Skeletal muscle tissue (tissue), 3 donors: ENCODE measurements at regions not wholly inside any gene's neighbourhood (a gene's known extent, or its start where the extent isn't known, plus 50 kb on each side); places are given as distances from the start of the nearest gene placed in this dataset.

ENCODE experiments used
- H3K27ac ChIP-seq: one replicate; pipeline ENCODE4 v1.7.0; 2013; ENCODE audit warnings: mild to moderate bottlenecking, low read depth, low read length, inconsistent platforms
- H3K27me3 ChIP-seq, 3 donors: one replicate each; pipeline ENCODE4 v1.7.0; 2013; ENCODE audit warnings: low read length in 3 of 3; ENCODE audit not compliant: control insufficient read depth in 3 of 3, insufficient read depth in 3 of 3
- H3K36me3 ChIP-seq, 3 donors: one replicate each; pipeline ENCODE4 v1.7.0; 2013; ENCODE audit warnings: low read length in 3 of 3; ENCODE audit not compliant: control insufficient read depth in 3 of 3, insufficient read depth in 3 of 3
- H3K4me1 ChIP-seq, 3 donors: one replicate each; pipeline ENCODE4 v1.7.0; 2013; ENCODE audit warnings: low read length in 3 of 3, mild to moderate bottlenecking in 3 of 3; ENCODE audit not compliant: control insufficient read depth in 3 of 3, insufficient read depth in 3 of 3
- H3K4me3 ChIP-seq, 3 donors: one replicate each; pipeline ENCODE4 v1.7.0; 2013; ENCODE audit warnings: low read length in 3 of 3
- H3K9ac ChIP-seq, 3 donors: one replicate each; pipeline ENCODE4 v1.7.0; 2013; ENCODE audit warnings: low read length in 3 of 3, mild to moderate bottlenecking in 3 of 3, moderate library complexity in 2 of 3, low read depth in 1 of 3
- H3K9me3 ChIP-seq, 3 donors: one replicate each; pipeline ENCODE4 v1.7.0; 2013; ENCODE audit warnings: low read length in 3 of 3; ENCODE audit not compliant: control insufficient read depth in 3 of 3
- donor health status: Osteomylitis.

GRCh38 chr12:93254911-93255310 lies 122.8 kb upstream of the NUDT4 start:
- Histone ChIP-seq H3K36me3 (no peaks in the 10 kb centered on the region), H3K9me3 (peaks cover 0 to 7% (median 0%) of the 10 kb centered on the region in 3 donors), H3K27me3 (no peaks in the 10 kb centered on the region), H3K9ac (no peak overlapping the region), H3K4me1 (peaks cover 0 to 2% (median 0%) of the 10 kb centered on the region in 3 donors), H3K4me3 (peak overlapping the region in 1 of 3 donors; percentile 2), H3K27ac (no peak overlapping the region)

- Histone ChIP-seq H3K4me3 (no peak overlapping the region), H3K9me3 (peaks cover 0 to 7% (median 0%) of the 10 kb centered on the region in 3 donors), H3K4me1 (peaks cover 0 to 2% (median 0%) of the 10 kb centered on the region in 3 donors), H3K9ac (no peak overlapping the region), H3K27ac (no peak overlapping the region), H3K36me3 (no peaks in the 10 kb centered on the region), H3K27me3 (no peaks in the 10 kb centered on the region)
Observed at GRCh38 chr12:93256256-93256969, 121.3 kb upstream of the NUDT4 start.

- Histone ChIP-seq H3K9ac (no peak overlapping the region), H3K4me3 (no peak overlapping the region), H3K36me3 (peaks cover 0 to 3% (median 0%) of the 10 kb centered on the region in 3 donors), H3K27ac (no peak overlapping the region), H3K27me3 (no peaks in the 10 kb centered on the region), H3K9me3 (no peaks in the 10 kb centered on the region), H3K4me1 (no peaks in the 10 kb centered on the region)
Observed at GRCh38 chr12:93261505-93262094, 116.1 kb upstream of the NUDT4 start.

- H3K4me1 ChIP-seq, result peaks cover 0 to 20% (median 16%) of the 10 kb centered on the region in 3 donors
Observed at GRCh38 chr12:93272997-93273396, 104.7 kb upstream of the NUDT4 start.

GRCh38 chr12:93273834-93274564 lies 103.7 kb upstream of the NUDT4 start:
- H3K9ac ChIP-seq, result no peak overlapping the region
- no peak overlapping the region for H3K4me3 ChIP-seq
- peaks cover 0 to 20% (median 16%) of the 10 kb centered on the region in 3 donors for H3K4me1 ChIP-seq
- H3K27ac ChIP-seq, result no peak overlapping the region
- no peaks in the 10 kb centered on the region for H3K36me3 ChIP-seq
- H3K9me3 ChIP-seq, result no peaks in the 10 kb centered on the region
- H3K27me3 ChIP-seq, result no peaks in the 10 kb centered on the region

More at GRCh38 chr12:93272997-93273396, 104.7 kb upstream of the NUDT4 start:
- Histone ChIP-seq H3K36me3 (no peaks in the 10 kb centered on the region), H3K27ac (no peak overlapping the region), H3K9ac (no peak overlapping the region), H3K4me3 (no peak overlapping the region), H3K9me3 (no peaks in the 10 kb centered on the region), H3K27me3 (no peaks in the 10 kb centered on the region)

GRCh38 chr12:93274937-93275336 lies 102.8 kb upstream of the NUDT4 start:
- no peaks in the 10 kb centered on the region for H3K36me3 ChIP-seq
- no peak overlapping the region for H3K9ac ChIP-seq
- H3K9me3 ChIP-seq, result no peaks in the 10 kb centered on the region
- no peak overlapping the region for H3K4me3 ChIP-seq
- peaks cover 0 to 25% (median 20%) of the 10 kb centered on the region in 3 donors for H3K4me1 ChIP-seq
- no peaks in the 10 kb centered on the region for H3K27me3 ChIP-seq
- H3K27ac ChIP-seq, result no peak overlapping the region

- no peaks in the 10 kb centered on the region for H3K36me3 ChIP-seq
- no peaks in the 10 kb centered on the region for H3K27me3 ChIP-seq
- peaks cover 0 to 27% (median 20%) of the 10 kb centered on the region in 3 donors for H3K4me1 ChIP-seq
- no peak overlapping the region for H3K9ac ChIP-seq
- no peak overlapping the region for H3K27ac ChIP-seq
- H3K4me3 ChIP-seq, result no peak overlapping the region
- H3K9me3 ChIP-seq, result no peaks in the 10 kb centered on the region
Observed at GRCh38 chr12:93275589-93275988, 102.1 kb upstream of the NUDT4 start.

GRCh38 chr12:93279565-93280412 lies 97.9 kb upstream of the NUDT4 start:
- no peak overlapping the region for H3K27ac ChIP-seq
- peaks cover 0 to 19% (median 15%) of the 10 kb centered on the region in 3 donors for H3K4me1 ChIP-seq
- H3K9ac ChIP-seq, result no peak overlapping the region
- no peaks in the 10 kb centered on the region for H3K27me3 ChIP-seq
- H3K4me3 ChIP-seq, result no peak overlapping the region
- H3K9me3 ChIP-seq, result no peaks in the 10 kb centered on the region
- H3K36me3 ChIP-seq, result no peaks in the 10 kb centered on the region

- Histone ChIP-seq H3K4me1 (no peaks in the 10 kb centered on the region), H3K36me3 (no peaks in the 10 kb centered on the region), H3K4me3 (no peak overlapping the region), H3K9ac (no peak overlapping the region), H3K9me3 (no peaks in the 10 kb centered on the region), H3K27ac (no peak overlapping the region), H3K27me3 (no peaks in the 10 kb centered on the region)
Observed at GRCh38 chr12:93287149-93287548, 90.6 kb upstream of the NUDT4 start.
